GM18498 (cell line): ENCODE measurements at regions not wholly inside any gene's neighbourhood (a gene's known extent, or its start where the extent isn't known, plus 50 kb on each side); places are given as distances from the start of the nearest gene placed in this dataset.
"Not testable (repeated sequence)": the region's sequence is repeated elsewhere in the genome, so short reads cannot be mapped to it uniquely, and the experiment has no call there.

Experiments used
- ATAC-seq: cut with Tn5 transposase; IDR thresholded peaks from one replicate; pipeline ENCODE4 v1.9.1; 2021; ENCODE audit warnings: mild to moderate bottlenecking, moderate library complexity; ENCODE audit not compliant: unreplicated experiment

GRCh38 chr10:11403646-11404045 lies 207.8 kb downstream of the USP6NL start:
- ATAC-seq = not testable (repeated sequence)

- peak; percentile 59 for ATAC-seq
These were observed 208.3 kb downstream of the USP6NL start for GRCh38 chr10:11403116-11403515.

GRCh38 chr10:11402392-11402791 lies 209.1 kb downstream of the USP6NL start:
- ATAC-seq = no peak

GRCh38 chr10:11401264-11402235 lies 209.9 kb downstream of the USP6NL start:
- no peak for ATAC-seq

- ATAC-seq = no peak
These were observed 213.4 kb downstream of the USP6NL start for GRCh38 chr10:11397980-11398580.

GRCh38 chr10:11397077-11397965 lies 214.1 kb downstream of the USP6NL start:
- ATAC-seq = no peak

GRCh38 chr10:11396311-11396955 lies 215.0 kb downstream of the USP6NL start:
- no peak for ATAC-seq

GRCh38 chr10:11395581-11396310 lies 215.7 kb downstream of the USP6NL start:
- ATAC-seq = no peak

- no peak for ATAC-seq
These were observed 216.3 kb downstream of the USP6NL start for GRCh38 chr10:11395161-11395560.

GRCh38 chr10:11393858-11394257 lies 217.6 kb downstream of the USP6NL start:
- no peak for ATAC-seq

GRCh38 chr10:11392776-11393175 lies 218.7 kb downstream of the USP6NL start:
- ATAC-seq = no peak

- ATAC-seq = no peak
These were observed 222.5 kb downstream of the USP6NL start for GRCh38 chr10:11388996-11389395.

GRCh38 chr10:11387551-11388222 lies 223.8 kb downstream of the USP6NL start:
- ATAC-seq = no peak

- ATAC-seq = no peak
These were observed 224.4 kb downstream of the USP6NL start for GRCh38 chr10:11387044-11387443.
